ENCODE measurements at regions not wholly inside any gene's neighbourhood (a gene's known extent, or its start where the extent isn't known, plus 50 kb on each side); places are given as distances from the start of the nearest gene placed in this dataset.
"Not testable (repeated sequence)": the region's sequence is repeated elsewhere in the genome, so short reads cannot be mapped to it uniquely, and the experiment has no call there.

GRCh38 chr2:64937314-64937686 is 51.9 kb upstream of the SLC1A4 start:
- DNase-seq (ENCODE audit: low read depth in 2 of 2, low spot score in 1 of 2), result not testable (repeated sequence)

- no peak for DNase-seq (ENCODE audit: low read depth in 2 of 2, low spot score in 1 of 2)
Observed at GRCh38 chr2:64937687-64938491, 51.3 kb upstream of the SLC1A4 start.

- DNase-seq (ENCODE audit: low read depth in 2 of 2, low spot score in 1 of 2), result no peak
Observed at GRCh38 chr2:64938607-64939285, 50.5 kb upstream of the SLC1A4 start.

- no peak for DNase-seq (ENCODE audit: low read depth in 2 of 2, low spot score in 1 of 2)
Observed at GRCh38 chr2:64939332-64939917, 49.8 kb upstream of the SLC1A4 start.

All from stimulated activated CD8-positive, alpha-beta memory T cell treated with anti-CD3 and anti-CD28 coated beads, Interleukin-4, amount 100 ng/mL, for 4 hours (primary cell).